Activated CD8-positive, alpha-beta T cell treated with anti-CD3 and anti-CD28 coated beads for 36 hours (primary cell): ENCODE measurements at regions not wholly inside any gene's neighbourhood (a gene's known extent, or its start where the extent isn't known, plus 50 kb on each side); places are given as distances from the start of the nearest gene placed in this dataset.

Experiments
- ATAC-seq: fragments of 200-7000 bp; cut with Tn5 transposase; one replicate; pipeline ENCODE4 v1.10.0; 2021; ENCODE audit warnings: mild to moderate bottlenecking, moderate library complexity
- CTCF ChIA-PET: fragments of 350-600 bp; sonication (Branson Sonifier 250); formaldehyde crosslinking; loops from one replicate; lab custom pipeline; 2021; ENCODE audit warnings: antibody characterized with exemption; lab: Charles Lee
- POLR2A ChIA-PET: fragments of 350-600 bp; sonication (Branson Sonifier 250); formaldehyde crosslinking; loops from one replicate; lab custom pipeline; 2021; ENCODE audit warnings: antibody characterized with exemption; lab: Charles Lee
- DNase-seq: peaks from one replicate; pipeline ENCODE4 v3.0.0-alpha.2; 2020
- H3K27ac Mint-ChIP-seq: one replicate; pipeline ENCODE4 v1.8.0; 2021; ENCODE audit warnings: mild to moderate bottlenecking, mixed read lengths
- H3K27me3 Mint-ChIP-seq: one replicate; pipeline ENCODE4 v1.8.0; 2021; ENCODE audit warnings: mixed read lengths
- H3K36me3 Mint-ChIP-seq: one replicate; pipeline ENCODE4 v1.8.0; 2021; ENCODE audit warnings: low read depth, mixed read lengths
- H3K4me1 Mint-ChIP-seq: one replicate; pipeline ENCODE4 v1.8.0; 2021; ENCODE audit warnings: low read depth, mixed read lengths
- H3K4me3 Mint-ChIP-seq: one replicate; pipeline ENCODE4 v1.8.0; 2021; ENCODE audit warnings: mild to moderate bottlenecking, moderate library complexity, mixed read lengths
- H3K9me3 Mint-ChIP-seq: one replicate; pipeline ENCODE4 v1.8.0; 2021; ENCODE audit warnings: mixed read lengths
- CTCF ChIP-seq: fragments of 200-600 bp; IDR thresholded peaks from one replicate; pipeline ENCODE4 v1.8.0; 2022; ENCODE audit warnings: antibody characterized with exemption, mild to moderate bottlenecking
- intact Hi-C: fragments of 100-400 bp; cut with micrococcal nuclease; formaldehyde crosslinking; loops from one replicate; pipeline ENCODE4 v1.10.0; 2022

GRCh38 chr2:139260052-139260430 is 479.9 kb upstream of the NXPH2 start:
- DNase-seq (no peak), ATAC-seq (no peak)
- Mint-ChIP-seq H3K4me3 (no peak overlapping the region), H3K27ac (no peak overlapping the region), H3K4me1 (no peaks in the 10 kb centered on the region), H3K9me3 (peaks cover 2% of the 10 kb centered on the region), H3K27me3 (no peaks in the 10 kb centered on the region), H3K36me3 (no peaks in the 10 kb centered on the region)
- intact Hi-C loops: no loop called here
- CTCF ChIA-PET: no interaction called here
- POLR2A ChIA-PET: no interaction called here
- TF ChIP-seq CTCF: no peak

GRCh38 chr2:139259422-139260051 is 479.3 kb upstream of the NXPH2 start:
- H3K4me1 Mint-ChIP-seq: no peaks in the 10 kb centered on the region
- H3K27ac Mint-ChIP-seq: no peak overlapping the region
- no peak for TF ChIP-seq CTCF
- no peaks in the 10 kb centered on the region for H3K36me3 Mint-ChIP-seq
- ATAC-seq (no peak), DNase-seq (no peak)
- CTCF ChIA-PET: no interaction called here
- no peaks in the 10 kb centered on the region for H3K27me3 Mint-ChIP-seq
- H3K9me3 Mint-ChIP-seq: peaks cover 3% of the 10 kb centered on the region
- intact Hi-C loops: no loop called here
- POLR2A ChIA-PET: no interaction called here
- H3K4me3 Mint-ChIP-seq: no peak overlapping the region

GRCh38 chr2:139241286-139241685 is 461.1 kb upstream of the NXPH2 start:
- DNase-seq: no peak

GRCh38 chr2:139237023-139237422 is 456.8 kb upstream of the NXPH2 start:
- Mint-ChIP-seq H3K4me1 (no peaks in the 10 kb centered on the region), H3K36me3 (no peaks in the 10 kb centered on the region), H3K4me3 (no peak overlapping the region), H3K27me3 (no peaks in the 10 kb centered on the region), H3K27ac (no peak overlapping the region), H3K9me3 (no peaks in the 10 kb centered on the region)
- ChIA-PET POLR2A (no interaction called here), CTCF (no interaction called here)
- intact Hi-C loops: no loop called here
- no peak for TF ChIP-seq CTCF
- ATAC-seq (no peak), DNase-seq (no peak)

More at GRCh38 chr2:139241286-139241685, 461.1 kb upstream of the NXPH2 start:
- TF ChIP-seq CTCF: no peak
- ChIA-PET CTCF (no interaction called here), POLR2A (no interaction called here)
- peaks cover 10% of the 10 kb centered on the region for H3K9me3 Mint-ChIP-seq
- intact Hi-C loops: no loop called here
- no peaks in the 10 kb centered on the region for H3K36me3 Mint-ChIP-seq
- no peak overlapping the region for H3K4me3 Mint-ChIP-seq
- H3K27ac Mint-ChIP-seq: no peak overlapping the region
- ATAC-seq: no peak
- no peaks in the 10 kb centered on the region for H3K27me3 Mint-ChIP-seq
- H3K4me1 Mint-ChIP-seq: no peaks in the 10 kb centered on the region

- H3K4me1 Mint-ChIP-seq: no peaks in the 10 kb centered on the region
- H3K9me3 Mint-ChIP-seq: peaks cover 13% of the 10 kb centered on the region
- H3K27me3 Mint-ChIP-seq: no peaks in the 10 kb centered on the region
- ATAC-seq: no peak
- H3K27ac Mint-ChIP-seq: no peak overlapping the region
- intact Hi-C loops: no loop called here
- DNase-seq: no peak
- no peak overlapping the region for H3K4me3 Mint-ChIP-seq
- no peaks in the 10 kb centered on the region for H3K36me3 Mint-ChIP-seq
- CTCF ChIA-PET: no interaction called here
- TF ChIP-seq CTCF: no peak
- POLR2A ChIA-PET: no interaction called here
These were observed 450.7 kb upstream of the NXPH2 start for GRCh38 chr2:139230881-139231280.
